SH-SY5Y (cell line): ENCODE measurements at regions not wholly inside any gene's neighbourhood (a gene's known extent, or its start where the extent isn't known, plus 50 kb on each side); places are given as distances from the start of the nearest gene placed in this dataset.

Experiments used
- GATA2 ChIP-seq: IDR thresholded peaks from 2 replicates; pipeline ENCODE4 v1.6.1; 2011; ENCODE audit warnings: mild to moderate bottlenecking, low read depth, low read length
- GATA3 ChIP-seq: IDR thresholded peaks from 2 replicates; pipeline ENCODE4 v1.6.1; 2011; ENCODE audit warnings: low read depth, mild to moderate bottlenecking, low read length, moderate library complexity

DNA sequence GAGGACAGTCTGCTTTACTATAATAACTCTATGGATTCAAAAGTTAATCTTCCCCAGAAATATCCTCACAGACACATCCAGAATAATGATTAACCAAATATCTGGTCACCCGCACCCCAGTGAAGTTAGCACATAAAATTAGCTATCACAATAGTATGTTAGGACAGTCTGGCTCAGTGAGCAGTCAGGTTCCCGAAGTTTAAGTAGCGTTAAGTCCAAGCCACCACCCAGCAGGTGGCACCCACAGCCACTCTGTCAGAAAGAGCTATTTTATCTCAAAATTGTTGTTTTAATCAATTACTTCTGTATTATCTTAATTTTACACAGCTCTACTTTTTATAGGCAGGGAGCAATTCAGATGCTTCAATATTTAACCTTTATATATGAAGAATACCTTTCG is 537.5 kb downstream of the MBD2 start:
- TF ChIP-seq GATA3 (no peak), GATA2 (no peak)
